GM03348 (cell line): ENCODE measurements at regions not wholly inside any gene's neighbourhood (a gene's known extent, or its start where the extent isn't known, plus 50 kb on each side); places are given as distances from the start of the nearest gene placed in this dataset.
"Not testable (repeated sequence)": the region's sequence is repeated elsewhere in the genome, so short reads cannot be mapped to it uniquely, and the experiment has no call there.

Experiments used
- DNase-seq: peaks from one replicate; pipeline ENCODE4 v3.0.0; 2012; ENCODE audit warnings: low spot score

DNA sequence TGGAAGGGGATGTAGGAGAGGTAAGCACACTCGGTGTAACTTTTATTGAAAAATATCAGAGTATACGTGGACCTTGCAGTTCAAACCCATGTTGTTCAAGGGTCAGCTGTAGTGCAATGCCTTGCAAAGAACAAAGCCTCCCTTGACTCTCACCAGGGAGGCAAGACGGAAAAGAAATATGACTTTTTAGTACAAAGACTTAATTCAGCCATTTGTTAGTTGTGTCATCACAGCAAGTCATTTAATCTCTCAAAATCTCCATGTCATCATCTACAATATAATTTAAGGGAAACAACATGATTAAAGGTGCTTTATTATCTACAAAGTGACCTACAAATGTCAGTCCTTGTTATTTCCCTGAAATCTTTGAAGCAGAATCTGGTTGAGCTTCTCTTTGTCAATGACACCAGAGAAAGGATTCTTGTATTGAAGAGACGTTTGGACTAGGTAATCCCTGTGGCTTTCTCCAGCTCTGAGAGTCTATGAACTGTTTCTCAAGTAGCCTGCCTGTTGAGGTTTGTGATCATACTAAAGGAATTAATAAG, 502.8 kb downstream of the REEP3 start:
- no peak for DNase-seq

DNA sequence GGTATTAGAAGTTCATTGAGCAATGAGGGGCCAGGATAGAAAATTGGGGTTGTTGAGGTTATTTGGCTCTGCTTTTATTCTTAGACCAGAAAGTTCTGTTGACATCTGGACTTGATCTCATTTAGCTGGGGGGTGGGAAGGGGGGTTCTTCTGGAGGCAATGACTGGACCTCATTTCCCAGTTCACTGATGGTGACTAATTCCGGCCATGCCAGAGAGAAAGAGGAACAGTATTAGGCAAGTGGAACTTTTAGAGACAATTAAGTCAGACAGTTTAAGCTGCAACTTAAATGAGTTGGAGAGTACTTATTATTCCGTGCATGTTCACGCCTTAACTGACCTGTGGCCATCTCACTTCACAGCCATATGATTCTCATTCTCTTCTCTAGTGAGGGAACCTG, 512.5 kb downstream of the REEP3 start:
- DNase-seq, result no peak

DNA sequence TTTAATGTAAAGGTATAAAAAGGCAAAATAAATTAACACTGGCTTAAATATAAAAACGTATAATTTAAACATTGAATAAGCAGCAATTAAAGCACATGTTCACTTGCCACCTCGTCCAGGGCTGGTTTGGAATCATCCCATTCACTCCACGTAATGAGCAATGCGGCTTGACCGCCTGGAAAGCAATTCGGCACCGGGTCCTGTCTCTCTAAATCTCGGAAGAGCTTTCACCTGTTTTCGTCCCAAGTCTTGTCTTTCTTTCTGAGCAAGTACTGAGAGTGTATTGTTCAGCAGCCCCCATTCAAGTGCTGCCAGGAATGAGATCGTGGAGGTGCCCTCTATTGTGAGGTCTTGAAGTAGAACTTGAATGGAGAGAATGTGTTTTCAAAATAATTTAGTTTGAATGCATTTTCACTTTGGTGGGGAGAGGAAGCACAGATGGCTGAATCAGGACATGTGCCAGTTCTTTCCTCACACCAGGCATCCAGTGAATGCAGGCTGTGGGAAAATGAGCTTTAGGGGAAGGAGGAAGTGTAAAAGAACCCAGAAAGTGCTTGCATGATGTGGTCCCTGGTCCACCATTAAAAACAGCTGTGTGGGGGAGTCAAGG, 515.2 kb downstream of the REEP3 start:
- DNase-seq, result peak; percentile 20

DNA sequence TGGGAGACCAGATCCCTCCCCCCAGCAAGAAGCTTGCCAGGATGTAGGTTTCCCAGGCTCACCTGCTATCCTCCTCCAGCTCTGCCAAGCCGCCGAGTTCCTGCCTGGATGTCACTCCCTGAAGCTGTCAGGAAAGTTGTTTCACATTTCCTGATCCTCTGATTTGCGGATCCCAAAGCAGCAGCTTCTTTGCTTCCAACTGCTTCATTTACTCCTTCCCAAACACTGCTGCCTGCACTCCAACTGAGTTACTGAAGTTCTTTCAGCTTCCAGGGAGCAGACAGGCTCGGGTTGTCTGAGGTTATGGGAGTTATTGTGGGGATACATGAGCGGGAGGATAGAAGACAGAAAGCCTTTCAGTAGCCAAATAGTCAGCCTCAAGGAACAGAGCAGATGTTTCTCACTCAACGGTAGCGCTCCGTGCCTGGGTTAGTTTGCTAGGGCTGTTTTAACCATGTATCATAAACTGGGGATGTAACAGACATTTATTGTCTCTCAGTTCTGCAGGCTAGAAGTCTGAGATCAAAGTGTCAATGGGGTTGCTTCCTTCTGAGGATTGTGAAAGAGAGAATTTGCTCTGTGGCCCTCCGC, 516.0 kb downstream of the REEP3 start:
- no peak for DNase-seq

DNA sequence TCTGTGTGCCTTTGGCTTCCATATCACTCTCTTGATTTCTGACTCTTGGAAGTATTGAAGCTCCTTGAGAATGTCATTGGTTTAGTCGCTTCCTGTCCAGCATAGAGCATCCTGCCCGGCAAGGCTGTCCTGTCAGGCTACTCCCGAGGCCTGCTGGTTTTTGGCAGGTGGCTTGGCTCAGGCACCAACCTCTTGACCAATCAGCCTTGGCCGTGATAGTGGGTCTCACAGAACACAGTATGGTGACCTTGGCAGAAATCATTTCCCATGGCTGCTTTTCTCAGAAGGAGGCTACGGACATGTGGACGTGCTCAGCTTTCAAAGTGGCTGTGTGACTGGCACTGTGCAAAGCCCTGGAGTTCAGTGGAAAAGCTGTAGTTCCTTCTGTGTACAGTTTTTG, 516.9 kb downstream of the REEP3 start:
- no peak for DNase-seq

DNA sequence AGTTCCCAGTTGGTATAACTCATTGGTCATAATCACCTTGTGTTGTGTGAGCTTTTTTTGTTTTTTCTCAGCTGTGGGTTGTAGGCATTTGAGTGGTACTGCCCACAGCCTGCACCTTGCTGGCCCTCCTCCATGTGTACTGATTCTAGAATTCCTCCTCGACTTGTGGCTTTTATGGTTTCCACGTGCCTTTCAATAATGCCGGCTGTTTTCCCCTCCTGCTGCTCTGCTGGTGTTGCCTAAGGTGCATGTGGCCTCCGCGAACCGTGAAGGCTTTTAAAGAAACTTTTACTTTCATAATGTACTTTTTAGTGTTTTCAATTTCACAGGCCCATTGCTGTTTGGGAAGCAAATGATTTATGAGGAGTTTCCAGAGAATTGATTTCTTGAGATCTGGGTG, 518.0 kb downstream of the REEP3 start:
- no peak for DNase-seq

DNA sequence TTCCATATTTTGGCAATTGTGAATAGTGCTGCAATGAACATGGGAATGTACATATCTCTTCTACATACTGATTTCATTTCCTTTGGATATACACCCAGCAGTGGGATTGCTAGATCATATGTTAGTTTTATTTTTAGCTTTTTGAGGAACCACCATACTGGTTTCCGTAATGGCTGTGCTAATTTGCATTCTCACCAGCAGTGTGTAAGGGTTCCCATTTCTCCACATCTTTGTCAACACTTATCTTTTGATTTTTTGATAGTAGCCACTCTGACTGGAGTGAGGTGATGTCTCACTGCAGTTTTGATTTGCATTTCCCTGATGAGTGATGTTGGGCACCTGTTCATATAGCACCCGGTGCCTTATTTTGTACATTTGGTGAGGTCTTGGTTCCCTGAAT, 519.6 kb downstream of the REEP3 start:
- no peak for DNase-seq

DNA sequence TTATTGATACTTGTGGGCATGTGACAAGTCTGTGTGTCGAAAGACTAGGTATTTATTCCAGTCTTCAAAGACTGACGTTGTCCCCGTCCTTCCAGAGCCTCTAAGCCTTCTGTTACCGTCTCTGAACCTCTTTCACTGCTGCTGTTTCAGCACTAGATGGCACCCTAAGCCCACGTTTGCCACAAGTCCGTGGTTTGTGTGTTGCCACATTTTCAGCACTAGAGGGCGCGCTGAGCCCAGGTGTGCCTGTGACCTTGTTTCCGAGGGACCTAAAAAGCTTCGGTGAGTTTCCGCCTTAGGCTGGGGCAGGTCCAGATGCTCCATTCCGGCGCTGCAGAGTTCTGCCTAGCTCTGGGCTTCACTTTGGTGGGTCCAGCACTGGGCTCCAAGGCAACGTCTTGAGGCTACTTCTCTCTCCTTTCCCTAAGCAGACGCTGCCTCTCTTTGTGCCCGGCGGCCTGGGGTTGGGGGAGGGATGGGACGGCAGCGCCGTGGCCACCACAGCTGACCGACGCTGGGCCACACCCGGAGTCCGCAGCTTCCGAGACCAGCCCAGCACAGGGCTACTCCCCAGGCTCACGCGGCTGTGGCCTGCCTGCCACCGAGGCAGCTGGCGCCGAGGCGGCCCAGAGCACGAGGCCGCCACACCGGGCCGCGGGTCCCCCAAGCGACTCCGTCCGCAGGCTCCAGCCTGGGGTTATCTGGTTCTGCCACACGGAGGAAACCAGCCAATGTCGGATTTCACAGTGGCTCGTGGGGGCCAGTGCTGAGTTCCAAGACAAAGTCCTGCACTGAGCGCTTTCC, 520.2 kb downstream of the REEP3 start:
- peak; percentile 83 for DNase-seq

DNA sequence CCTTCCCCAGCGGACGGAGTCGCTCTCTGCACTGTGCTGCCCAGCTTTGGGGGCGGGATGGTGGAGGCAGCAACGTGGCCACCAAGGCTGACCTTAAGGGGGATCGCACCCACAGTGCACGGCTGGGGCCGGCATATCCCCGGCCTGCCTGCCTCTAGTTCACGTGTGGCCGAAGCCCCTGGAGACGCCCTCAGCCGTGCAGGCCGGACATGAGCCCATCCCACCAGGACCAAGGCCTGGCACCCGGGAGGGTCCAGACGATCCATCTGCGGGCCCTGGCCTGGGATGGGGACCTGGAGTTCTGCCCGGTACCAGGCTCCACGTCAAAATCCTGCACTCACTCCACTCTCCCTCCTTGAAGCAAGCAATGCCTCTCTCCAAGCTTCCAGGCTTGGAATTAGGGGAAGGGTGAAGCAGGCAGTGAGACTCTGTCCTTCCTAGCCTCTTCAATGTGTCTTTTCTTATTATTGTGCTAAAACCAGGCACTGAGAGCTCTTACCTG, 520.8 kb downstream of the REEP3 start:
- no peak for DNase-seq

DNA sequence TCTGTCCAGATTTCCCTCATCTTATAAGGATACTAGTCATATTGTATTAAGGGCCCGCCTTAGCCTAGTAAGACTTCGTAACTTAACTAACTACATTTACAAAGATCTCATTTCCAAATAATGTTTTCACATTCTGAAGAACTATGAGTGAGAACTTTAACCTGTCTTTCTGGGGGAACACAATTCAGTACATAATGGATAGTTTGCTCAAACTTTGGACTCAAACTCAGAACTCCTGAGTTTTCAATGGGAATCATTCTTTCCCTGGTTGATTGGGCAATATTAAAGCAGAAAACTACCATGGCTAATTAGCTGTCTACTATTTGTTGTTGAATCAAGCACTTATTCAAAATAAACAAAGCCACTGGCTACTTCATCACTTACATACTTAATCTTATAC, 522.9 kb downstream of the REEP3 start:
- DNase-seq, result no peak

DNA sequence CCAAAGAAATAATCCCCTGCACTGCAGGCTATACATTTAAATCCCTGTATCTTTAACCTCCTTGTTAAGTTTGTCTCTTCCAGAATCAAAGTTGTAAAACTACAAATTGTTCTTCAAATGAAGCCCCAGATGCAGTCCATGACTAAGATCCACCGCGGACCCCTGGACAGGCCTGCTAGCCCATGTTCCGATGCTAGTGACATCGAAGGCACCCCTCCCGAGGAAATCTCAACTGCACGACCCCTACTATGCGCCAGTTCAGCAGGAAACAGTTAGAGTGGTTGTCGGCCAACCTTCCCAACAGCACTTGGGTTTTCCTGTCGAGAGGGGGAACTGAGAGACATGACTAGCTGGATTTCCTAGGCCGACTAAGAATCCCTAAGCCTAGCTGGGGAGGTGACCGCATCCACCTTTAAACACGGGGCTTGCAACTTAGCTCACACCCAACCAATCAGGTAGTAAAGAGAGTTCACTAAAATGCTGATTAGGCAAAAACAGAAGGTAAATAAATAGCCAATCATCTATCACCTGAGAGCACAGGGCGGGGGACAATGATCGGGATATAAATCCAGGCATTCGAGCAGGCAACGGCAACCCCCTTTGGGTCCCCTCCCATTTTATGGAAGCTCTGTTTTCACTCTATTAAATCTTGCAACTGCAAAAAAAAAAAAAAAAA, 523.9 kb downstream of the REEP3 start:
- DNase-seq, result not testable (repeated sequence)

DNA sequence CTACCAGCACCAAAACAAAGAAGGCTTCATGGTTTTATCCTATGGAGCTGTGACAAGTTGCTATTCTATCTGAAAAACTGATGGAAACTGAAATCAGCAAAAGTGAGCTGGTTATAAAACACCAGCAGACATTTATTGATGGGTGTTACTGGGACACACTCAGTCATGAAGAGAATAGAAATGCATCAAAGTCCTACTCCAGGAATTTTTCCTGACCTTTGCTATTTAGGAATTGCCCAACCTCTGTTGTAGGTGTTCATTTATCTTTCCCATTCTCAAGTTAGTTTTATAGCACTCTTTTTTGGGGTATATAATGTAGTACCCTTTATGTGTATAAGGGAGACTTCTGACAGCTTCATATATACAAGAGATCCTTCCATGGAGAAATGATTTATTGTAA, 533.2 kb downstream of the REEP3 start:
- DNase-seq, result no peak

DNA sequence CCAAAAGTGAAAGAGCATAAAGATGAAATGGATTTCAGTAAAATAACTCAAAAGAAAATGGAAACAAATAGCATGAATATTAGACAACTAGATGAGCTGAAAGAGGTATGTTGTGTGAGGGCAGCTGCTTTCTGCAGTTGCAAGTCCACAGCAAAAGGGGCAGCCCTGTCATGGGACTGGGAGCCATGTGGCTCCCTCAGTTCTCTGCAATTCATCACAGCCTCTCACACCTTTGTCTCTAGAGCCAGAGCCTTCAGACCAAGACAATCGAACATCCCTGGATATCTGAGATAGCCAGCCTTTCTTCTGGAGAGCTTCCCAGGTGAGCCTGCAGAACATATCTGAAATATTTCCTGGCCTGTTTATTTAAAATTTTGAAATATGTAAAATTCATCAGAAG, 538.7 kb downstream of the REEP3 start:
- DNase-seq, result no peak

DNA sequence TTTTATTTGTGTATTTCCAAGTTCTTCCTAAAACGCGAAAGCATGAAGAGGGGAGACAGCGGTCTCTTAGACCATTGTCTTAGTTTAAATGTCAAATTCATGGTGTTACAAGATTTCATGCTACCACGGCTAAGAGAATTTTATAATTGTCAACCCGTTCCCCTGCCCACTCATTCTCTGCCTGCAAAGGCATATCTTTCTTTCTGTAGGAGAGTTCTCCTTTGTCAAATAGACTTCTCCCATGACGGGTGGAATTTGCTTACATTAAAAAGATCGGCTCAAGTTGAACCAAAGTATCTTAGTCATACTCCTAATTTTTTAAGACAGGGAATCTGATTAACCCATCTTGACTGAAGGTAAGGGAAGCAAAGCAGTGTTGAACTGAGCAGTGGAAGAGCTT, 539.2 kb downstream of the REEP3 start:
- no peak for DNase-seq

DNA sequence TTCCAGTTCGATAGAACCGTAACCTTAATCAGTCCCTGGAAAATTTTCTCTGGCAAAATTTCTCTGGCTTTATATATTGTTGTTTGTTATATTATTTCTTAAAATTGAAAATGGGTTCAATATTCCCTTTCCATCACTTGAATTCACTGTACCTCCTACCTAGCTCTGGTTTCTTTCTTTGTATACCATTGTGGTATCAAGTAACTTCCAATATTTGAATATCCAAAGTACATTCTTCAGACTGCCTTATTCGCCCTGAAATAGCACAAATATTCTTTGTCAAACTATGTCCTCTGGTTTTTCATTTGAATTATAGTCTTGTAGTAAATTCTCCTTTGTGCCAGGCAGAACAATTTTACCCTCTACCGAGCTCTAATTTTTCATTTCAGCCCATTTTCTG, 541.6 kb downstream of the REEP3 start:
- DNase-seq, result no peak

DNA sequence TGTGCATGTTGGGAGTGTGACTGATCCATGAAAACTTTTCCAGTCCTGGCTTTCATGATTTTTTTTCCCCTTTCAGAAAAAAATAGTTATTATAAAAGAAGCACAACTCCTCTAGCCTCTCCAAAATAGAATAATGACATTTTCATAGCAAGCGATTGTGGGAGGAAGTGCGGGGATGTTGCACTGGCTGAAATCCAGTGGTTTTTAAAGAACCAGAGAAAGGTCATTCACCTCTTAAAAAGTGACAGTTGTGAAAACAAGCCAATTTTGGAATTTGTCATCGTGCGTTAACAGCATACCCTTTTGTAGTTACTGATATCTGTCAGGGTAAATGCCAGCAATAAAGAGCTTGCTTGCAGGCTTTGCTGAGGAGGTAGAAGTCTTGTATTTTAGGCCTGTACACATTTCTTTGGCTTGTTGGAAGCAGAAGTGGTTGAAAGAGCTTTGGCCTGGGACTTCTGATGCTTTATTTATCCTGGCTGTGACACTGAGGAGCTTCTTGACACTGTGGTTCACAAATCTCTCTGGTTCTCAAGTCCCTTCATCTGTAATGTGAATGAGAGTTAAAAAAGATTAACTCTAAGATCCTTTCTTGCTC, 545.9 kb downstream of the REEP3 start:
- DNase-seq, result no peak

DNA sequence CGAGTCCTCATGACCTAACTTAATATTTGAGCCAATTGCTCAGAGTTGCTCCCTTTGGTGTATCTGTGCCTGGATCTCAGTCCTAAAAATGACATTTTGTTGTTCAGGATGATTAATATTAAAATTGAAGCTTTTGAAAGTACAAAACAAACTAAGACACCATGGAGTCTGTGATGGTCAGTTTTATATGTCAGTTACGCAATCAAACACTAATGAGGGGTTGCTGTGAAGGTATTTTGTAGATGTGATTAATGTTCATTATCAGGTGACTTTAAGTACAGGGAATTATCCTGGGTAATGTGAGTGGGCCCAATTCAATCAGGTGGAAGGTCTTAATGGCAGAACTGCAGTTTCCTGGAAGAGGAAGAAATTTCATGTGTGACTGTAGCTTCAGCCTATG, 546.7 kb downstream of the REEP3 start:
- no peak for DNase-seq

DNA sequence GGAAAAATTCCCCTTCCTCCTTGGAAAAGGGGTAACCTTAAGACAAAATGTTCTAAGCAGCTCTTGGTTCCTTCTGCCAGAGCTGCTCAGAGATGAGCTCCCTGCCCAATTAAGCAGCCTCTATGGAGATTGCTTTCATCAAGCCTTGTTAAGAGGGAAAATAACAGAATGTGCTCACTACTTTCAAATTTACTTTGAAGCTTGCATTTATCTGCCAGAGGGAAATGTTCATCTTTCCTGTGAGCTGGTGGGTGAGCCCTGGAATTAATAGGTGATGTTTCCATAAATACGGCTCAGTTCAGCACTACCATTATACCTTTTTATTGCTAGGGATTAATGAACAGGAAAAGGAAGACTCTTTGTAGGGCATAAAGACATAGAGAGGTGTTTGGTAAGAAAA, 549.0 kb downstream of the REEP3 start:
- DNase-seq, result no peak

DNA sequence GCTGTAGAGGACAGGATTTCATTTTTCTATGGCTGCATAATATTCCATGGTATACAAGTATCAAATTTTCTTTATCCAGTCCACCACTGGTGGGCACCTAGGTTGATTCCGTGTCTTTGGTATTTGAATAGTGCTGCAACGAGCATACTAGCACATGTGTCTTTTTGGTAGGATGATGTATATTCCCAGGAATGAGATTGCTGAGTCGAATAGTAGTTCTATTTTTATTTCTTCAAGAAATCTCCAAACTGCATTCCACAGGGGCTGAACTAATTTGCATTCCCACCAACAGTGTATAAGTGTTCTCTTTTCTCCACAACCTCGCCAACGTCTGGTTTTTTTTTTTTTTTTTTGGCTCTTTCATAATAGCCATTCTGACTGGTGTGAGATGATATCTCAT, 550.0 kb downstream of the REEP3 start:
- DNase-seq, result no peak

DNA sequence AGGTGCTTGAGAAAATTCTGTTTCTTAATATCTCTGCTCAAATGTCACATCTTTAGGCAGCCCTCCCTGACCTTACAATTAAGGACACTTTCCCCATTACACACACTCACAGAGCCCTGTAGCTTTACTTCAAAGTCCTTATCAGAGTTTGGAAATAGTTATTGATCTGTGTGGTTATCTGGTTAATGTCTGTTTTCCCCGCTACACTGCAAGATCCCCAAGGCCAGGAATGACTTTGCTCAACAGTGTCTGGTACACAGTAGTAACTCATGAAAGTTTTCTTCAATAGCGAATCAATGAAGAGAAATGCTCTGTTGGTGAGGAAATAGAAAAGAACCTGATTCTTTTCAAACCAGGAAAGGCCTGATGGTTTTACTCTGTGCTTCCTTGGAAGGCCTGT, 554.4 kb downstream of the REEP3 start:
- DNase-seq, result no peak

DNA sequence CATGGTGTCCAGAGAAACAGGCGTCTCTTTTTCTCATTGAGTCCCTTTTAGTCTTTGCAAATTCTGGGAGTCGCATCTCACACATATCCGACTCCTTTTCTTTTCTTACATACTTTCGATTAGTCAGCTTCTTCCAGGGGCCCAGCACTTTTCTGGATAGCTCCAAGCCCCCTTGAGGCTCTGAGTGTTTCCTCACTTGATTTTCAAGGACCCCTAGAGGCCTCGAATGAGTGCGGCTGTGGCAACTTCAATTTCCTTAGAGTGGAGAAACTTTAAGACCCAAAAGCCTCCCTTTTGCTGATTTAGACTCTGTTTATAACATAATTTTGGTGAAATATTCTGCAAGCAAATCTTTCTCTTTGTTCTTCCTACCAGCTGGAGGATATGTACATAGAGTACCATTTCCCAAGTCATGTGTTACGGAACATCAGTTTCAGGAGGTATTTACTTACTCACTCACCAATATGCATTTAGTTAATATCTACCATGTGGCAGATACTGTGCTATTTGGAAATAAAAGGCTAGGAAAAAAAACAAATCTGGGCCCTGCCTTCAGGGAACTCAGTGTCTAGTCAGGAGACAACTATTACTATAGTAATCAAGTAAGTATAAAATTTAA, 555.2 kb downstream of the REEP3 start:
- DNase-seq, result no peak

DNA sequence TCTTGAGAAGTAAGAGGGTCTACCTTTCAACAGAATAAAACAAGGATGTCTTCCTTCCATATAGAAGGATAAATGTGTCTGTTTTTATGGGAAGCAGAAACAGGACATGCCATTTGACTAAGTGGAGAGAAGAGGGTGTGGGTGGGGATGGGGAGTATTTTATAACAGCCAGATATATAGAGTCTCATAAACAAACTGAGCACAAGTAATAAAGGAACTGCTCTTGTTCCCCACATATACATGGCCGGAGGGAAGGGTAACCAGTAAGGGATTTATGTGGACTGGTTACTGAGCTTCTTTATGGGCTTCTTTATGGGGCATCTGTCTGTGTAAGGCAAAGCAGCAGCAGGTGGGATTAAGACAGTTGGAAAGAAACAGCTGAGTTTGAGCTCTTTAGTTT, 558.1 kb downstream of the REEP3 start:
- DNase-seq, result no peak
